ENCODE measurements at regions not wholly inside any gene's neighbourhood (a gene's known extent, or its start where the extent isn't known, plus 50 kb on each side); places are given as distances from the start of the nearest gene placed in this dataset.

DNA sequence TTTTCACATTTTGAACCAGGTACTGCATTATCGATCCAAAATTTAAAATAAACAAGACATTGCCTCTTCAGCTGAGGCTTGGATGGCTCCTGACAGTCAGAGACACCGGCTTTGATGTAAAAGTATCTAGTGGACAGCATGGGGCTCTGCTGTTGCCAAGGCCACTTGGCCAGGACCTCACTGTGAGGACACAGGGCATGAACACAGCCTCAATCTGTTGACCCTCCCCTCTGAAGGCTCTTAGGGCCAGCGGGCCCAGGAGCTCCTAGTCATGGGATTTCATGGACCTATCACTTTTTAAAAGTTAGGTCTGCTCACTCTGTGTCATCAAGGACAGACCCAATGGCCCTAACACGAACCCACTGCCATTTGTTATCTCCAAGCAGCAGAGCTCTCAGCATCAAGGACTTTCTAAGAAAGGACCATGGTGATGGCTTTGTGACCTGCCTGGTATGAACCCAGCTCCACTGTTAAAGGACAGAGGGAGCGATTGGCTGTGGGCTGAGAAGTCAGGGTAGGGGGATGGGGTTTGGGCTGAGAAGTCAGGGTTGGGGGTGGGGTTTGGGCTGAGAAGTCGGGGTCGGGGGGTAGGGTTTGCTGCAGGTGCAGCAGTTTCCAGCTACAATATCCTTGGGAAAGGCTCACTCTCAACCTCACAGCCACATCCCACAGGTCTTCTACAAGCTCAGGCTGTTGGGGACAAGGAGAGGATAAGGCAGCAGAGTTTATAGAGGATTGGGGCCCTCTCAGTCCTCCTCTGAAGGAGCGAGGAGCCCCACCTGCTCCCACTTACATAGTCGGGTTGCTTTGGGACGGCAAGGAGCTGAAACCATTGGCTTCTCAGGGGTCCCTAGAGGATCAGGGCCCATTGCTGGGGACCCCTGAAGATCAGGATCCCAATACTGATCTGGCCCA is 146.8 kb downstream of the BARX1 start:
- no peak for TF ChIP-seq EP300 (IDR thresholded peaks at IDR 0.05)
- no peak for TF ChIP-seq POLR2A (IDR thresholded peaks at IDR 0.05)
- TF ChIP-seq, protein P1, sequence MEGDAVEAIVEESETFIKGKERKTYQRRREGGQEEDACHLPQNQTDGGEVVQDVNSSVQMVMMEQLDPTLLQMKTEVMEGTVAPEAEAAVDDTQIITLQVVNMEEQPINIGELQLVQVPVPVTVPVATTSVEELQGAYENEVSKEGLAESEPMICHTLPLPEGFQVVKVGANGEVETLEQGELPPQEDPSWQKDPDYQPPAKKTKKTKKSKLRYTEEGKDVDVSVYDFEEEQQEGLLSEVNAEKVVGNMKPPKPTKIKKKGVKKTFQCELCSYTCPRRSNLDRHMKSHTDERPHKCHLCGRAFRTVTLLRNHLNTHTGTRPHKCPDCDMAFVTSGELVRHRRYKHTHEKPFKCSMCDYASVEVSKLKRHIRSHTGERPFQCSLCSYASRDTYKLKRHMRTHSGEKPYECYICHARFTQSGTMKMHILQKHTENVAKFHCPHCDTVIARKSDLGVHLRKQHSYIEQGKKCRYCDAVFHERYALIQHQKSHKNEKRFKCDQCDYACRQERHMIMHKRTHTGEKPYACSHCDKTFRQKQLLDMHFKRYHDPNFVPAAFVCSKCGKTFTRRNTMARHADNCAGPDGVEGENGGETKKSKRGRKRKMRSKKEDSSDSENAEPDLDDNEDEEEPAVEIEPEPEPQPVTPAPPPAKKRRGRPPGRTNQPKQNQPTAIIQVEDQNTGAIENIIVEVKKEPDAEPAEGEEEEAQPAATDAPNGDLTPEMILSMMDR (IDR thresholded peaks at IDR 0.05): no peak
- H3K4me1 ChIP-seq (ENCODE audit: insufficient read depth): no peaks in the 10 kb centered on the region
- 70 to 75% (median 74%) methylated on average over 10 of the region's 10 CpGs for WGBS, 3 donors

DNA sequence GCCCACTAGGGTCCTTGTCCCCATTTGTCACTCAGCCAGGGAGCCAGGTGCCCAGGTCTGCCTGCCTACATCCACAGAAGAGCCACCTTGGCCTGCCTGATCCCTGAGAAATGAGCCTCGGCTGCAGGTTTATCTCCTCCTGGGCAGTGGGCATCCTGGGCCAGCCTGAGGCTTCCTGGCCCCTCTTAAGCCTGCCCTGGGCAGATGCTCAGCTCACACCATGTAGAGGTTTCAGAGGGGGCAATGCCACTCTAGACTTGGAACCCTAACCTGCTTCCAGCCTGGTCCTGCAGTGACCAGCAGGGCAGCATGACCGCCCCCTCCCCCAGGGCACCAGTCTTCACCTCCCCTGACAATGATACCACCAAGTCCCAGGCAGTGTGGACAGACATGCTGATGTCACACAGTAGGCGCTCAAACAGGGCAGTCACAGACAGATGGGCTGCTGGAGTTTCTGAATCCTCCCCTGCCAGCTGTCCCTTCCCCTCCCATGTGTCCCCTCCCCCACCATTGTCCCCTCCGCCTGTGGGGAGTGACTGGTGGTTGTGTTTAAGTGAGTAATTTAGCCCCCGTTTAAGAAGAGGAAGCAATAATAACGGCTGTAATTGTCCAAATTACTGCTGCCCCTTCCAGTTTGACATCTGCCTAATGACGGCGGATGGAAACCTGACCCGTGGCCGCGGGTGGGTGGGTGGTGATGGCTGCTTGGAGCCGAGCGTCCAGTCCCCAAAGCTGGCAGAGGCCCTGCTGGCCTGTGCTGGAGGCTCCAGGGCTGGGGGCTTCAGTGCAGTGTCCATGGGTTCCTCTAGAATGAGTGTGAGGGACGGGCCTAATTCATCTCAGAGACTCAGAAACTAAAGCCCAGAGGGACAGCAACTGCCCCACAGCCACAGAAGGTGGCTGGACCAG is 147.7 kb downstream of the BARX1 start:
- intact Hi-C loops (cut with DNase I): no loop called here
- no peak overlapping the region for H3K27ac ChIP-seq
- H3K4me3 ChIP-seq: no peak overlapping the region
- no peaks in the 10 kb centered on the region for H3K4me1 ChIP-seq (ENCODE audit: insufficient read depth)
- no peaks in the 10 kb centered on the region for H3K27me3 ChIP-seq
- 57 to 59% (median 59%) methylated on average over 14 of the region's 14 CpGs for whole genome bisulfite sequencing, 3 donors
- no peaks in the 10 kb centered on the region for H3K9me3 ChIP-seq
- H3K36me3 ChIP-seq: no peaks in the 10 kb centered on the region
- TF ChIP-seq EP300 (IDR thresholded peaks at IDR 0.05) (no peak), POLR2A (IDR thresholded peaks at IDR 0.05) (no peak)
- TF ChIP-seq, protein P1 (IDR thresholded peaks at IDR 0.05): no peak
- DNase-seq: no peak

More for the DNA sequence above, 146.8 kb downstream of the BARX1 start:
- no peak for DNase-seq
- intact Hi-C loops (cut with DNase I): no loop called here
- no peaks in the 10 kb centered on the region for H3K9me3 ChIP-seq
- H3K27ac ChIP-seq: no peak overlapping the region
- no peaks in the 10 kb centered on the region for H3K27me3 ChIP-seq
- H3K4me3 ChIP-seq: no peak overlapping the region
- no peaks in the 10 kb centered on the region for H3K36me3 ChIP-seq

DNA sequence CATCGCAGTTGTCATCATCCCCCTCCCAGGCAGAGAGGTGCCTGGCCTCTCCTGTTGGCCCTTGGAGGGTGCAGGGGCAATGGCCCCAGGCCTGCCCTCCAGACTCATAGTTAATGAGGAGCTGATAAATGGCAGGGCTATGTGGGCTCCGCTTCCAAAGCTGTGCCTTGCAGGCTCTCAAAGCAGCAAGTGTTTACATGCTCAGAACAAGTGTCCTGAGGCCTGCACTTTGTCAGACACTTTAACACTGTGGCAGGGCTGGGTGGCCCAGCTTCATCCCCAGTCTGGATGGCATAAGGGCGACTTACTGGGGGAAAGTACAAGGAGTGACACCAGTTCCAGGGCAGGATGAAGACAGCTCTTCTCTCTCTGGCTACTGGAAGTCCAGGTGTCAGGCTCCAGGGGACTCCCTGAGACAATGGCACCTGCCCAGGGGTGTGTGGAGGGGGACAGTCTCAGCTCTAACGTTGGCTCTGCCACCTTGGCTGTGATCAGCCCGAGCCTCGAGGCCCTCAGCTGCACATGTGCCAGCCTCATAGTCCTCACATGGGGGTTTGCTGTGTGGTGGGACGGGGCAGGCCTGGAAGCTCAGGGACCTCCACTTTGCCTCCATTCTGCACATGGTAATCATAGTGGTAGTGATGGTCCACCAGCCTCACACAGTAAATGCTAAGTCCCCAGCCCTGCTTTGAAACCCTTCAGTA is 153.4 kb downstream of the BARX1 start:
- Histone ChIP-seq H3K9me3 (no peaks in the 10 kb centered on the region), H3K4me3 (no peak overlapping the region), H3K4me1 (ENCODE audit: insufficient read depth) (no peaks in the 10 kb centered on the region), H3K27ac (no peak overlapping the region), H3K27me3 (no peaks in the 10 kb centered on the region), H3K36me3 (no peaks in the 10 kb centered on the region)
- TF ChIP-seq POLR2A (IDR thresholded peaks at IDR 0.05) (no peak), EP300 (IDR thresholded peaks at IDR 0.05) (no peak)
- TF ChIP-seq, protein P1 (IDR thresholded peaks at IDR 0.05): no peak
- DNase-seq: no peak
- intact Hi-C loops (cut with DNase I): no loop called here
- 67 to 77% (median 68%) methylated on average over 7 of the region's 7 CpGs for WGBS, 3 donors

DNA sequence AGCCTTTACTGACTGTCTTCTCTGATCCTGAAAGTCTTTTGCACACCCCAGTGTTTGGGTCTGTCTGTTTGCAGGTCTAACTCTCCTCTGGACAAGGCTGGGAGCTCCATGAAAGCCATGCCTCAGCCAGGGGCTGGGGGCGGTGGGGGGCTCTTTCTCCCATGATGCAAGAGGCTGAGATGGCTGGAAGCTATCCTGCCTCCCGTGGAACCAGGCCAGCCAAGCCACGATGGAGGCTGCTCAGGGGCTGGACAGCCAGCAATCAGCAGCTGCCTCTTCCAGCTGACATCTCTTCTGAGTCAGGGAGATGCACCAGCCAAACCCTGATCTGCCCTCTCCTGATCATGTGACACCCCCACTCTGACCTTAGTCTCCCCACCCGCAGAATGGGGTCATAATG is 154.0 kb downstream of the BARX1 start:
- Histone ChIP-seq H3K27ac (no peak overlapping the region), H3K4me1 (ENCODE audit: insufficient read depth) (no peaks in the 10 kb centered on the region), H3K27me3 (no peaks in the 10 kb centered on the region), H3K9me3 (no peaks in the 10 kb centered on the region), H3K4me3 (no peak overlapping the region), H3K36me3 (no peaks in the 10 kb centered on the region)
- intact Hi-C loops (cut with DNase I): no loop called here
- TF ChIP-seq, protein P1 (IDR thresholded peaks at IDR 0.05): no peak
- no peak for TF ChIP-seq EP300 (IDR thresholded peaks at IDR 0.05)
- TF ChIP-seq POLR2A (IDR thresholded peaks at IDR 0.05): no peak
- no peak for DNase-seq
- 41 to 58% (median 48%) methylated on average over 4 of the region's 4 CpGs for WGBS, 3 donors

Data from ovary (tissue), 7 donors.